ENCODE measurements at regions not wholly inside any gene's neighbourhood (a gene's known extent, or its start where the extent isn't known, plus 50 kb on each side); places are given as distances from the start of the nearest gene placed in this dataset.
"Not testable (repeated sequence)": the region's sequence is repeated elsewhere in the genome, so short reads cannot be mapped to it uniquely, and the experiment has no call there.

DNA sequence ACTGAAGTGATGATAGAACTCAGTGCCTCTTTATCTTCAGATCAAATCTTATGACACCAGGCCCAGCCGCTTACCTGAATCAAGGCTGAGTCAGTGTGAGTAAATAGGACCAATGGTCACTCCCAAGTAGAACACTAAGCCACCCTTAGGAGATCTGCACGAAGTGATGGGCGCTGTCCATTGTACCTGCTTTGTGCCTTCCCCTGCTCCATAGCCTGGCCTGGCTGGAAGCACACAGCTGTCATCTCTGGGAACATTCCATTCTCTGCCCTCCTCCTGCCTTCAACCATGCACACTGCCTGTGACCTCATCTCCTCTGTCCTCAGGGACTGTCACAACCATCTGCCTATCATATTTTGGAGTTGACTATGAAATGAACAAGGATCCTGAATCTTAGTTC is 279.5 kb upstream of the ASIC2 start:
- H3K36me3 ChIP-seq (ENCODE audit: insufficient read depth, insufficient read length, low read length): no peaks in the 10 kb centered on the region
- TF ChIP-seq SUZ12 (IDR thresholded peaks at IDR 0.05; ENCODE audit: extremely low read depth, insufficient read depth, insufficient read length) (no peak), ZNF274 (IDR thresholded peaks at IDR 0.05; ENCODE audit: low read depth, low read length) (no peak), YY1 (IDR thresholded peaks at IDR 0.05; ENCODE audit: insufficient read depth, insufficient read length) (no peak)
- no peaks in the 10 kb centered on the region for H3K9me3 ChIP-seq (ENCODE audit: insufficient read depth, low read length)
- DNase-seq (ENCODE audit: low read depth, low spot score): no peak
- no peak overlapping the region for H3K4me3 ChIP-seq (ENCODE audit: insufficient read length, low read depth)
- H3K9ac ChIP-seq (ENCODE audit: insufficient read length, low read depth): no peak overlapping the region
- H3K27me3 ChIP-seq (ENCODE audit: insufficient read depth, insufficient read length): no peaks in the 10 kb centered on the region
- H3K4me1 ChIP-seq (ENCODE audit: insufficient read depth, insufficient read length): no peaks in the 10 kb centered on the region

DNA sequence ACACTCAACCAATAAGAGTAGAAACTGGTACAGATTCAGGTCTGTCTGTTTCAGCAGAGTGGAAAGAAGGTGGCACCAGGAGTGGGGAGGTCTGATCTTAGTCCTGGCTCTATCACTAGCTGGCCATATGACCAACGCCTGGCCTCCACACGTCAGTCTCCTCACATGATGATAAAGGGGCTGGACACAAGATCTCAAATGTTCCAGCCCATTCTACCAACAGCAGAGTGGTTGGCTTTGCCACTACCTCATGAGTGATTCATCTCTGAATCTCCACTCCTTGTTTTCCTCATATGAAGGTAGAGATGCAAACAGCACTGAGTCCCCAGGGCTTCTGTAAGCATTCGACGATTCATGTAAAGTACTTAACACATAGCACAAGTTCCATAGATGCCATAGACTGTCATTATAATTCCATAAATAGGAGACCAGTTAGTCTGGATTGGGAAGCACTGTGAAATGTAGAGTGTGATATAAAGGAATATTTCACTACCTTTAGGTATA is 281.9 kb upstream of the ASIC2 start:
- Histone ChIP-seq H3K4me1 (ENCODE audit: insufficient read depth, insufficient read length) (no peaks in the 10 kb centered on the region), H3K36me3 (ENCODE audit: insufficient read depth, insufficient read length, low read length) (no peaks in the 10 kb centered on the region), H3K27me3 (ENCODE audit: insufficient read depth, insufficient read length) (no peaks in the 10 kb centered on the region), H3K9me3 (ENCODE audit: insufficient read depth, low read length) (no peaks in the 10 kb centered on the region), H3K9ac (ENCODE audit: insufficient read length, low read depth) (no peak overlapping the region), H3K4me3 (ENCODE audit: insufficient read length, low read depth) (no peak overlapping the region)
- DNase-seq (ENCODE audit: low read depth, low spot score): no peak
- TF ChIP-seq ZNF274 (IDR thresholded peaks at IDR 0.05; ENCODE audit: low read depth, low read length) (no peak), YY1 (IDR thresholded peaks at IDR 0.05; ENCODE audit: insufficient read depth, insufficient read length) (no peak), SUZ12 (IDR thresholded peaks at IDR 0.05; ENCODE audit: extremely low read depth, insufficient read depth, insufficient read length) (no peak)

DNA sequence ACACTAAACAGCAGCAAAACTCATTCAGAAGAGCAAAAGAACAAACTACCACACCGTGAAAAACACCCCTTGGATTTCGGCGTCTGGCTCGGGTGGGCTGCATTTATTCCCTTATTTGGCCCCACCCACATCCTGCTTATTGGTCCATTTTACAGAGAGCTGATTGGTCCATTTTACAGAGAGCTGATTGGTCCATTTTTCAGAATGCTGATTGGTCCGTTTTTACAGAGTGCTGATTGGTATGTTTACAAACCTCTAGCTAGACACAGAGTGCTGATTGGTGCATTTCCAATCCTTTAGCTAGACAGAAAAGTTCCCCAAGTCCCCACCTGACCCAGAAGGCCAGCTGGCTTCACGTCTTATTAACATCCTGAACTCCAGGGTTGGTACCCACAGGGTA is 286.6 kb upstream of the ASIC2 start:
- DNase-seq (ENCODE audit: low read depth, low spot score); H3K27me3 ChIP-seq (ENCODE audit: insufficient read depth, insufficient read length); H3K9me3 ChIP-seq (ENCODE audit: insufficient read depth, low read length); H3K36me3 ChIP-seq (ENCODE audit: insufficient read depth, insufficient read length, low read length); H3K9ac ChIP-seq (ENCODE audit: insufficient read length, low read depth); H3K4me1 ChIP-seq (ENCODE audit: insufficient read depth, insufficient read length); H3K4me3 ChIP-seq (ENCODE audit: insufficient read length, low read depth): not testable (repeated sequence)

DNA sequence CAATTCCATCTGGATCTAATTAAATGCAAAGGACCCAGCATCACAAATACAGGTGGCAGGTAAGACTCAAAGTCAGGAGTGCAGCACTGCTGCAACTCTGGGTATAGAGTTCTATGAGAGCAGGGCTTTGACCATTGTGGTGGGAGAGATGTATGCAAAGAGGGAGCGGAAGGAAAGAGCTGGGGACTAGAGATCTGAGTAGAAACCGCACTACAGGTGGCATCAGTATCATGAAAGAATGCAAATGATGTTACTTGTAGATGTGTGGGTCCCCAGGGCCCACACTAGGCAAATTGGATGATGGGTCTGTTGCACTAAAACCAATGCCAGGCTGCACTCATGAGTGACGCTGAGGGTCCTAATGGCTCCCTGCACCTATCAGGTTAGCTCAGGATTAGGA is 287.1 kb upstream of the ASIC2 start:
- H3K36me3 ChIP-seq (ENCODE audit: insufficient read depth, insufficient read length, low read length): no peaks in the 10 kb centered on the region
- no peaks in the 10 kb centered on the region for H3K27me3 ChIP-seq (ENCODE audit: insufficient read depth, insufficient read length)
- H3K4me3 ChIP-seq (ENCODE audit: insufficient read length, low read depth): no peak overlapping the region
- TF ChIP-seq YY1 (IDR thresholded peaks at IDR 0.05; ENCODE audit: insufficient read depth, insufficient read length) (no peak), SUZ12 (IDR thresholded peaks at IDR 0.05; ENCODE audit: extremely low read depth, insufficient read depth, insufficient read length) (no peak), ZNF274 (IDR thresholded peaks at IDR 0.05; ENCODE audit: low read depth, low read length) (no peak)
- no peak for DNase-seq (ENCODE audit: low read depth, low spot score)
- no peak overlapping the region for H3K9ac ChIP-seq (ENCODE audit: insufficient read length, low read depth)
- no peaks in the 10 kb centered on the region for H3K9me3 ChIP-seq (ENCODE audit: insufficient read depth, low read length)
- H3K4me1 ChIP-seq (ENCODE audit: insufficient read depth, insufficient read length): no peaks in the 10 kb centered on the region

DNA sequence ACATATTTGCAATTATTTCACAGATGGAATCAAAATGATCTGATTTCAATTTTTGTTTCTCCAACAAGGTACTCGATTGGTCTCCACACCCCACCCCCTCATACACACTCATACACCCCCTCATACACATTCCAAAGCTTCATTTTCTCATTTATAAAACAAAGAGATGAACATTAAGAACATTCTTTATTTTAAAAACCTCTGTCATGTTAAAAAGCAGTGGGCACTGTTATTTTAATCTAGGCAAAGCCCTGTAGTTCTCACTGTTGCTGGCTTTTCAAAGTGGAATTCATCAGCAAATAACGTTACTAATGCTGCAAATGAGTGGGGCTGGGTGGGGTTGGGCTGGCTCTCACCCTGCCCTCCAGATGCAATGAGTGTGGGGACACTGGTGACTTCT is 289.6 kb upstream of the ASIC2 start:
- H3K4me3 ChIP-seq (ENCODE audit: insufficient read length, low read depth): no peak overlapping the region
- no peak for DNase-seq (ENCODE audit: low read depth, low spot score)
- H3K9ac ChIP-seq (ENCODE audit: insufficient read length, low read depth): no peak overlapping the region
- no peaks in the 10 kb centered on the region for H3K27me3 ChIP-seq (ENCODE audit: insufficient read depth, insufficient read length)
- no peaks in the 10 kb centered on the region for H3K36me3 ChIP-seq (ENCODE audit: insufficient read depth, insufficient read length, low read length)
- H3K9me3 ChIP-seq (ENCODE audit: insufficient read depth, low read length): no peaks in the 10 kb centered on the region
- TF ChIP-seq ZNF274 (IDR thresholded peaks at IDR 0.05; ENCODE audit: low read depth, low read length) (no peak), YY1 (IDR thresholded peaks at IDR 0.05; ENCODE audit: insufficient read depth, insufficient read length) (no peak), SUZ12 (IDR thresholded peaks at IDR 0.05; ENCODE audit: extremely low read depth, insufficient read depth, insufficient read length) (no peak)
- H3K4me1 ChIP-seq (ENCODE audit: insufficient read depth, insufficient read length): no peaks in the 10 kb centered on the region

DNA sequence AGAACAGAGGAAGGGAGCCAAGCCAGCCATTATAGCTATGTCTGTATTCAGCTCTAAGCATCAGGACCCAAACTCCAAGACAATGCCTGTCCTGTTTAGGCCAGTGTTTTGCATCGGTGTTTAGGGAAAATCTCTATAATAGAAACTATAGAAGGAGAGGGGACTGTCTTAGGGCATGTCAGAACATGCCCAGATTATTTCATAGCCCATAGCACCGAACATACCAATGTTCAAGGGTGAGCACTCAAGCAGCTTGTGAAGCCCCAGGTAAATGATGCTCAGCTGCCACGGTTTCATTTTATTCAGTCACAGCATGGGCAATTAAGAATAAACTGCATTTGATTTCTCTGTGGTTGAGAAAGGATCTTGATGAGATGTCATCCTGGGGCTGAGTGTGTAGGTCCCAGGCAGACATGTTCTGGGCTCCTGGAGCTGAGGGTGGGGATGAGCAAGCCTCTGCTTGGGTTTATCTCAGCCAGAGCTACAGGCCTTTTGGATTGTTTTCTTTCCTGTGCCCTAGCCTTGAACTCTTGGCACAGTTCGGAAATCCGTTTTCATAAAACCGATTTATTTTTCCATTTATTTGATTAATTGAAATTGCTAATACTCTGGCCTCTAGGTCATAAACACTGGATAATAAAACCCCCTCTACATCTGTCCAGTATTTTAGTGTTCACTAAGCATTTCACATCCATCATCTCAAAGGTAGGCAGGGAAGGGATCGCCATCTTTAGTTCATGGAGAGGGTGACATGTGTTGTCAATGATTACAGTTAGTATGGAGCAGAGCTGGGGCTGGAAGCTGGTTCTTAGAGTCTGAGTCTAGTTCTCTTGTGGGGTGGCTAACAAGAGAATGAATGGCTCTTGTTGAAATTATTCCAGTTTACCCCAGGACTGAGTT is 290.7 kb upstream of the ASIC2 start:
- Histone ChIP-seq H3K27me3 (ENCODE audit: insufficient read depth, insufficient read length) (no peaks in the 10 kb centered on the region), H3K9ac (ENCODE audit: insufficient read length, low read depth) (no peak overlapping the region), H3K9me3 (ENCODE audit: insufficient read depth, low read length) (no peaks in the 10 kb centered on the region), H3K4me3 (ENCODE audit: insufficient read length, low read depth) (no peak overlapping the region), H3K36me3 (ENCODE audit: insufficient read depth, insufficient read length, low read length) (no peaks in the 10 kb centered on the region), H3K4me1 (ENCODE audit: insufficient read depth, insufficient read length) (no peaks in the 10 kb centered on the region)
- DNase-seq (ENCODE audit: low read depth, low spot score): no peak
- no peak for TF ChIP-seq YY1 (IDR thresholded peaks at IDR 0.05; ENCODE audit: insufficient read depth, insufficient read length)

DNA sequence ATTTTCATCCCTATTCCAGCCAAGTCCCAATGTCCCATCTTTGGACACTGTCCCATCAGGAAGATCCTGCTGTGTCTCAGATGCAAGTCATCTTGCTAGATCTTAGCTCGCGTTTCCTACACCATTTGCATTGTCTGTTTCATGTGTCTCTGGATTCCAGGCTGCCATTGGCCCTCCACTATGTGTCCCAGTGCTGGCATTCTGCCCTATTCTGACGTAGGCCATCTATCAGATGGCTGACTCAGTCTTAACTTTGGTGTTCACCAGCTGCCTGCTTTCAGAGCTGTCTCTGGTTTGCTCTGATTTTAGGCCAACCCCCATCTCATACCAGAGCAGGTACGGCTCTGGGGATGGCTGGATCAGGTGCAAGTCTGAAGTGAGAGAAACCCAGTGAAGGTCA is 300.9 kb upstream of the ASIC2 start:
- Histone ChIP-seq H3K27me3 (ENCODE audit: insufficient read depth, insufficient read length) (no peaks in the 10 kb centered on the region), H3K4me3 (ENCODE audit: insufficient read length, low read depth) (no peak overlapping the region), H3K9ac (ENCODE audit: insufficient read length, low read depth) (no peak overlapping the region), H3K9me3 (ENCODE audit: insufficient read depth, low read length) (no peaks in the 10 kb centered on the region), H3K36me3 (ENCODE audit: insufficient read depth, insufficient read length, low read length) (no peaks in the 10 kb centered on the region), H3K4me1 (ENCODE audit: insufficient read depth, insufficient read length) (no peaks in the 10 kb centered on the region)
- DNase-seq (ENCODE audit: low read depth, low spot score): no peak
- no peak for TF ChIP-seq ZNF274 (IDR thresholded peaks at IDR 0.05; ENCODE audit: low read depth, low read length)
- TF ChIP-seq SUZ12 (IDR thresholded peaks at IDR 0.05; ENCODE audit: extremely low read depth, insufficient read depth, insufficient read length): no peak
- TF ChIP-seq YY1 (IDR thresholded peaks at IDR 0.05; ENCODE audit: insufficient read depth, insufficient read length): no peak
